ENCODE measurements at regions not wholly inside any gene's neighbourhood (a gene's known extent, or its start where the extent isn't known, plus 50 kb on each side); places are given as distances from the start of the nearest gene placed in this dataset.

DNA sequence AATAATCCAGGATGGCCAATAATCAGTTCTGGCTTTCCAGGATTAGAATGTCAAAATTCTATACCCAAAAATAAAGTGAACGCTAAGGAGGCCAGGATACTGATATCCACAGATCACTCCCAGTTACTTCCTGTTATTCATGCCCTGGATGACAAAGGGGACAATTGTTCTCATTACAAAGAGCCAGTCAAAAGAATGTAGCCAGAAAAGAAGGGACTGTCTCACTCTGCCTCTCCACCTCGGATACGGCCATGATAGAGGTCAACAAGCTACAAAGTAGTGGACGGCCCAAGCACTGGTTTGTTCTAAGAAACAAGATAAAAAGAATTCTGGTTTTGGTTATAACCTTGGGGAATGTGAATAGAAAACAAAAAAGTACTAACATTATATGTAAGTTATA, 116.1 kb upstream of the ATF7IP start:
- TF ChIP-seq GATA1 (IDR thresholded peaks at IDR 0.05; ENCODE audit: low read depth, low read length) (no peak), POLR2A (IDR thresholded peaks at IDR 0.05; ENCODE audit: low read length) (no peak)
